SK-N-SH (cell line): ENCODE measurements at regions not wholly inside any gene's neighbourhood (a gene's known extent, or its start where the extent isn't known, plus 50 kb on each side); places are given as distances from the start of the nearest gene placed in this dataset.

ENCODE experiments used
- CTCF ChIA-PET: fragments of 300-600, 350-600 bp; formaldehyde crosslinking; extraction: SDS; loops from one replicate; lab custom pipeline; 2021; lab: Yijun Ruan, JAX
- POLR2A ChIA-PET: fragments of 350-600 bp; sonication (Branson Sonifier 250); formaldehyde crosslinking; extraction: SDS; loops from one replicate; lab custom pipeline; 2020; ENCODE audit warnings: antibody characterized with exemption, inconsistent platforms; lab: Yijun Ruan, JAX
- DNase-seq: peaks from one replicate; pipeline ENCODE4 v3.0.0; 2012
- H2AFZ ChIP-seq: fragments of 200-600 bp; sonication (generic); 2 replicates; pipeline ENCODE4 v1.8.1; 2016; ENCODE audit warnings: antibody characterized with exemption, mild to moderate bottlenecking, low read depth
- H3F3A ChIP-seq: fragments of 200-600 bp; sonication (generic); replicated peaks from 2 replicates; pipeline ENCODE3; 2016; ENCODE audit warnings: antibody characterized with exemption, mild to moderate bottlenecking; ENCODE audit not compliant: insufficient read depth
- H3K27ac ChIP-seq, 2 experiments: fragments of 200-500 bp in 1 of 2; fragments of 200-600 bp in 1 of 2; sonication (Bioruptor generic) in 1 of 2; sonication (generic), shearing (Covaris generic) in 1 of 2; 2 replicates each; pipeline versions ENCODE4 v1.5.1 to v1.6.1; 2014 to 2016; ENCODE audit warnings: low read depth in 2 of 2, inconsistent platforms in 1 of 2, low read length in 1 of 2, mild to moderate bottlenecking in 1 of 2, mixed read lengths in 1 of 2
- H3K27me3 ChIP-seq: fragments of 200-600 bp; sonication (generic), shearing (Covaris generic); 2 replicates; pipeline ENCODE4 v1.6.1; 2016; ENCODE audit warnings: mixed run types; ENCODE audit not compliant: insufficient read depth
- H3K36me3 ChIP-seq, 2 experiments: fragments of 200-500 bp in 1 of 2; fragments of 200-600 bp in 1 of 2; sonication (Bioruptor generic) in 1 of 2; sonication (generic) in 1 of 2; replicated peaks in 1 of 2; 2 replicates each; pipeline versions ENCODE3 to v1.5.1; 2014 to 2016; ENCODE audit warnings: low read length in 1 of 2, mild to moderate bottlenecking in 1 of 2; ENCODE audit not compliant: insufficient read depth in 2 of 2, control insufficient read depth in 1 of 2
- H3K4me1 ChIP-seq, 2 experiments: fragments of 200-500 bp in 1 of 2; fragments of 200-600 bp in 1 of 2; sonication (Bioruptor generic) in 1 of 2; sonication (generic), shearing (Covaris generic) in 1 of 2; 2 replicates each; pipeline versions ENCODE4 v1.5.1 to v1.6.1; 2014 to 2016; ENCODE audit warnings: low read depth in 1 of 2, low read length in 1 of 2, mixed run types in 1 of 2; ENCODE audit not compliant: insufficient read depth in 2 of 2, control insufficient read depth in 1 of 2
- H3K4me2 ChIP-seq: fragments of 200-600 bp; sonication (generic), shearing (Covaris generic); 2 replicates; pipeline ENCODE4 v1.6.1; 2017; ENCODE audit warnings: mixed run types
- H3K4me3 ChIP-seq, 2 experiments: fragments of 200-500 bp in 1 of 2; fragments of 200-600 bp in 1 of 2; sonication (Bioruptor generic) in 1 of 2; sonication (generic), shearing (Covaris generic) in 1 of 2; 2 replicates each; pipeline versions ENCODE4 v1.5.1 to v1.8.1; 2014 to 2016; ENCODE audit warnings: low read depth in 2 of 2, inconsistent platforms in 1 of 2, low read length in 1 of 2, mild to moderate bottlenecking in 1 of 2, mixed read lengths in 1 of 2, moderate library complexity in 1 of 2
- H3K79me2 ChIP-seq: fragments of 200-600 bp; sonication (generic); 2 replicates; pipeline ENCODE4 v1.8.1; 2017; ENCODE audit warnings: mild to moderate bottlenecking; ENCODE audit not compliant: insufficient read depth
- H3K9ac ChIP-seq: fragments of 200-600 bp; sonication (generic); 2 replicates; pipeline ENCODE4 v1.6.1; 2017; ENCODE audit warnings: mixed run types
- H3K9me2 ChIP-seq: fragments of 200-600 bp; sonication (generic); 2 replicates; pipeline ENCODE4 v1.6.1; 2017; ENCODE audit warnings: mixed run types
- H3K9me3 ChIP-seq: fragments of 200-600 bp; sonication (generic); 2 replicates; pipeline ENCODE4 v1.6.1; 2017; ENCODE audit warnings: mixed run types, mild to moderate bottlenecking, moderate library complexity
- H4K20me1 ChIP-seq: fragments of 200-600 bp; sonication (generic); 2 replicates; pipeline ENCODE4 v1.6.1; 2017; ENCODE audit warnings: mild to moderate bottlenecking, mixed run types; ENCODE audit not compliant: insufficient read depth
- CTCF ChIP-seq: fragments of 200-600 bp; sonication (generic); IDR thresholded peaks from 2 replicates; pipeline ENCODE4 v1.6.1; 2017; ENCODE audit warnings: antibody characterized with exemption, mild to moderate bottlenecking, moderate library complexity
- ELF1 ChIP-seq: IDR thresholded peaks from 2 replicates; pipeline ENCODE4 v1.4.0; 2012
- EZH2phosphoT487 ChIP-seq: fragments of 200-600 bp; sonication (generic); IDR thresholded peaks from 2 replicates; pipeline ENCODE4 v1.6.1; 2017; ENCODE audit warnings: low read depth, mixed run types, mild to moderate bottlenecking, antibody characterized with exemption, moderate library complexity, borderline replicate concordance
- FOXJ3 ChIP-seq: sonication (generic); formaldehyde crosslinking; IDR thresholded peaks from 2 replicates; pipeline ENCODE4 v1.5.1; 2020; ENCODE audit warnings: mild to moderate bottlenecking, missing genetic modification reagents
- GATA2 ChIP-seq: sonication (generic); formaldehyde crosslinking; IDR thresholded peaks from 2 replicates; pipeline ENCODE4 v1.5.0; 2020; ENCODE audit warnings: mild to moderate bottlenecking, missing genetic modification reagents
- IRF3 ChIP-seq: fragments of 150-350 bp; IDR thresholded peaks from 2 replicates; pipeline ENCODE4 v1.6.1; 2016; ENCODE audit warnings: mild to moderate bottlenecking, low read depth, low read length
- MXI1 ChIP-seq: IDR thresholded peaks from 2 replicates; pipeline ENCODE4 v1.6.1; 2012; ENCODE audit warnings: mild to moderate bottlenecking, low read depth, low read length, improper control_type of control experiment
- NFIC ChIP-seq: IDR thresholded peaks from 2 replicates; pipeline ENCODE4 v1.4.0; 2012; ENCODE audit warnings: borderline replicate concordance
- NRF1 ChIP-seq: IDR thresholded peaks from 2 replicates; pipeline ENCODE4 v1.6.1; 2012; ENCODE audit warnings: low read depth, mild to moderate bottlenecking, low read length
- PBX3 ChIP-seq: IDR thresholded peaks from 2 replicates; pipeline ENCODE4; 2012
- POLR2AphosphoS5 ChIP-seq: IDR thresholded peaks from 2 replicates; pipeline ENCODE4 v1.6.1; 2012; ENCODE audit warnings: low read depth, low read length
- REST ChIP-seq: IDR thresholded peaks from 2 replicates; pipeline ENCODE4 v1.6.1; 2012; ENCODE audit warnings: mild to moderate bottlenecking, low read depth, low read length, moderate library complexity
- RFX5 ChIP-seq: IDR thresholded peaks from 2 replicates; pipeline ENCODE4 v1.6.1; 2012; ENCODE audit warnings: mild to moderate bottlenecking, improper control_type of control experiment, low read length
- SIN3A ChIP-seq: IDR thresholded peaks from 2 replicates; pipeline ENCODE4 v1.6.1; 2012; ENCODE audit warnings: low read depth, mild to moderate bottlenecking, low read length, moderate library complexity, borderline replicate concordance
- TCF12 ChIP-seq: IDR thresholded peaks from 2 replicates; pipeline ENCODE4 v1.4.0; 2012
- TEAD4 ChIP-seq: IDR thresholded peaks from 2 replicates; pipeline ENCODE4 v1.4.0; 2012; ENCODE audit warnings: mild to moderate bottlenecking, borderline replicate concordance; ENCODE audit not compliant: insufficient read depth
- USF2 ChIP-seq: fragments of 150-350 bp; IDR thresholded peaks from 2 replicates; pipeline ENCODE4 v1.6.1; 2017; ENCODE audit warnings: antibody characterized with exemption, low read length, low read depth, borderline replicate concordance
- YY1 ChIP-seq: IDR thresholded peaks from 2 replicates; pipeline ENCODE4 v1.4.0; 2012; ENCODE audit warnings: low read depth, mild to moderate bottlenecking
- WGBS: methylation state at CpG from one replicate; pipeline ENCODE4 v1.1.6; 2017; ENCODE audit warnings: low lambda C conversion rate; 5-methylcytosine and 5-hydroxymethylcytosine counted together

GRCh38 chr2:150762571-150762970 is 275.1 kb upstream of the RND3 start:
- no peak for DNase-seq
- Histone ChIP-seq H3K27ac (no peak overlapping the region; a peak in 1 of 4 replicates), H3K9me2 (no peaks in the 10 kb centered on the region), H3K36me3 (no peaks in the 10 kb centered on the region), H2AFZ (no peak overlapping the region), H3K4me3 (no peak overlapping the region), H3K4me1 (no peaks in the 10 kb centered on the region; a peak in 1 of 4 replicates), H3K9ac (no peak overlapping the region), H3K9me3 (no peaks in the 10 kb centered on the region), H3F3A (peaks cover 3% of the 10 kb centered on the region), H3K79me2 (no peaks in the 10 kb centered on the region), H3K27me3 (no peaks in the 10 kb centered on the region), H4K20me1 (no peaks in the 10 kb centered on the region), H3K4me2 (no peak overlapping the region)
- CTCF ChIA-PET: interaction anchor here (0.6 kb wide), 1 partner anchor 16 kb away, joined by 3 read pairs; no protein-coding TSS in a partner anchor
- TF ChIP-seq IRF3 (no peak), GATA2 (CRISPR knock-in tag) (no peak)
- POLR2A ChIA-PET: no interaction called here
- 52% methylated on average over 2 of the region's 2 CpGs for WGBS

GRCh38 chr2:150759531-150759930 is 272.1 kb upstream of the RND3 start:
- no peaks in the 10 kb centered on the region for H3K9me3 ChIP-seq
- H3K36me3 ChIP-seq: no peaks in the 10 kb centered on the region
- H3K27ac ChIP-seq: peak overlapping the region in 1 of 2 experiments; percentile 40; a peak in 2 of 4 replicates
- H3K27me3 ChIP-seq: no peaks in the 10 kb centered on the region
- H3K79me2 ChIP-seq: no peaks in the 10 kb centered on the region
- ChIA-PET POLR2A (no interaction called here), CTCF (interaction anchor here (1.2 kb wide), 1 partner anchor 11 kb away, joined by 3 read pairs; no protein-coding TSS in a partner anchor)
- H3K4me1 ChIP-seq: no peaks in the 10 kb centered on the region; a peak in 1 of 4 replicates
- no peaks in the 10 kb centered on the region for H4K20me1 ChIP-seq
- no peaks in the 10 kb centered on the region for H3K9me2 ChIP-seq
- no peak overlapping the region for H2AFZ ChIP-seq
- no peak overlapping the region for H3K4me2 ChIP-seq
- H3K9ac ChIP-seq: no peak overlapping the region
- 0% methylated on average over 1 of the region's 1 CpG for WGBS
- DNase-seq: no peak
- H3K4me3 ChIP-seq: no peak overlapping the region
- peaks cover 3% of the 10 kb centered on the region for H3F3A ChIP-seq
- TF ChIP-seq RFX5 (no peak), SIN3A (no peak), POLR2AphosphoS5 (no peak), CTCF (no peak), GATA2 (CRISPR knock-in tag) (no peak), MXI1 (no peak), FOXJ3 (CRISPR knock-in tag) (no peak), YY1 (no peak), TCF12 (no peak), PBX3 (no peak), TEAD4 (no peak), ELF1 (no peak), REST (no peak), NRF1 (no peak), IRF3 (no peak), USF2 (no peak), NFIC (no peak), EZH2phosphoT487 (no peak)
